ENCODE measurements at regions not wholly inside any gene's neighbourhood (a gene's known extent, or its start where the extent isn't known, plus 50 kb on each side); places are given as distances from the start of the nearest gene placed in this dataset.

DNA sequence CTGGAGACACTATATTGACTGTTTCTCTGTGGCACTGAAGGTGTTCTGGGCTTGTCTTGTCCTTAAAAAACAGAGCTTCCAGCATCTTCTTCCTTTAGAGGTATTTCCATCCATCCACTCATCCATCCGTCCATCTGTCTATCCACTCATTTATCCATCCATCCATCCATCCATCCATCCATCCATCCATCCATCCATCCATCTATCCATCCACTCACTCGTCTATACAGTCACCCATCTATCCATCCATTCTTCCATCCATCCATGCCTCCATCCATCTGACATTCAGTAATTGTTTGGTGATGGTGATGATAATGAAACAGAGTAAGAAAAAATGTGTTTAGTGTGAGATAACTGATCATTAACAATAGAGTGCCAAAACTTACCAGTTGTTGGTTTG lies 334.8 kb downstream of the NSG2 start:
- no peak for DNase-seq

GRCh38 chr5:174381241-174381640 lies 335.7 kb downstream of the NSG2 start:
- DNase-seq = no peak

- DNase-seq = no peak
Measured at GRCh38 chr5:174383210-174384167, 338.0 kb downstream of the NSG2 start.

GRCh38 chr5:174384509-174384947 lies 339.0 kb downstream of the NSG2 start:
- DNase-seq = no peak

GRCh38 chr5:174386306-174386705 lies 338.1 kb upstream of the MSX2 start:
- DNase-seq = no peak

GRCh38 chr5:174386846-174387245 lies 337.5 kb upstream of the MSX2 start:
- DNase-seq = no peak

- no peak for DNase-seq
Measured at GRCh38 chr5:174387448-174387847, 336.9 kb upstream of the MSX2 start.

- DNase-seq = no peak
Measured at GRCh38 chr5:174392892-174393291, 331.5 kb upstream of the MSX2 start.

DNA sequence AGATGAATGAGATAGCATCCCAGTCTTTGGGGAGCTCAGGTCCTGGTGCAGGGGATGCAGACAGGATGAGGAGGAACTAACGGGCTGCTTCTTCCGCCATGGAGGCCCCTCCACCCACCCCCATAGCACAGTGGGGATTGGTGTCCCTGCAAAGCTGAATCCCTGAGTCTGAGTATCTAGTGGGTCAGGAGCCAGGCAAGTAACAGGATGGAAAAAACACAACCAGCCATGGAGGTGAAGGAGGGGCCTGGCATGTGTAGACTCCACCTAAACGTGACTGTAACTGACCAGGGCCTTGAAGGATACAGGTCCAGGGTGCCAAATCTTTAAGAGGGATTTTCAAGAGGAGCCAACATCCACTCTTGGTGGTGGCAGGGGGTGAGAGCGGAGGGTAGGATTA lies 327.8 kb upstream of the MSX2 start:
- no peak for DNase-seq

GRCh38 chr5:174397206-174397605 lies 327.2 kb upstream of the MSX2 start:
- no peak for DNase-seq

GRCh38 chr5:174398171-174398570 lies 326.2 kb upstream of the MSX2 start:
- no peak for DNase-seq

- DNase-seq = no peak
Measured at GRCh38 chr5:174399411-174399810, 325.0 kb upstream of the MSX2 start.

DNA sequence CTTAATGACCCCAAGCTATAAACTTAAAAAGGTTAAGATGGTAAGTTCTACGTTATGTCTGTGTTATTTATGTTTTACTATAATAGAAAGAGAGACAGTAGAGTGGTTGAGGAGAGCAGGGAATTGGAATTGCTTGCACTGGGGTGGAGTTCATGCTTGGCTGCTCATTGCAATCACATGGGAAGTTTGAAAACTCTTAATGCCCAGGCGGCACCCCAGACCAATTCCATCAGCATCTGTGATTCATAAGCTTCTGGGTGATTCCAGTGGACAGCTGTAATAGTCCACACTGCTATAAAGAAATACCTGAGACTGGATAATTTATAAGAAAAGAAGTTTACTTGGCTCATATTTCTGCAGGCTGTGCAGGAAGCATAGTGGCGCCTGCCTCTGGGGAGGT lies 323.9 kb upstream of the MSX2 start:
- no peak for DNase-seq

- DNase-seq = no peak
Measured at GRCh38 chr5:174401793-174402192, 322.6 kb upstream of the MSX2 start.

DNA sequence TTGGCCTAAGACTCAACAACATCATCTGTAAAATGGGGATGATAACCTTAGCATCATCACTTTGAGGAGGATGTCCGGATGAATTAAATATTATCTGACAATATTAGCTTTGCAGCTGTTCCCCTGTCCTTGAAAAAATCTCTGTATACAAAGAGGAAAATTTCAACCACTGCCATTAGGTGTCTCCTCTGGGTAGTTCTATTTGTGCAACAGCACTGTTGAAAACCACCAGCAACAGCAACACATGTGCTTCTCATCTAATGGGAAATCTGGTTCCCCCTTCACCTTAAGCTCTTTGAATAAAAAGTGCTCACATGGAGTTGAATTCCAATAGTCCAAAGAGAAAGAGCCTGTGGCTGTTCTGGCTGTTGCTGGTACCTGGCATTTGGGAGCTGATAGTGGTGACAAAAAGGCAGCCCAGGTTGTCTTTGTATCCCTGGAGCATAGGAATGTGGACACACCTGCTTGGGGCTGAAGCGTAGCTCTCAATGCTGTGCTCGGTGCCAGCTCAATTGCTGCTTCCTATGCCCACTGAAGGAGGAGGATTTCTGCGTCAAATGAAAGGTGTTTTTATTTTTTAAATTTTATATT lies 322.1 kb upstream of the MSX2 start:
- no peak for DNase-seq

GRCh38 chr5:174404848-174405247 lies 319.5 kb upstream of the MSX2 start:
- no peak for DNase-seq

- DNase-seq = no peak
Measured at GRCh38 chr5:174409070-174409469, 315.3 kb upstream of the MSX2 start.

DNA sequence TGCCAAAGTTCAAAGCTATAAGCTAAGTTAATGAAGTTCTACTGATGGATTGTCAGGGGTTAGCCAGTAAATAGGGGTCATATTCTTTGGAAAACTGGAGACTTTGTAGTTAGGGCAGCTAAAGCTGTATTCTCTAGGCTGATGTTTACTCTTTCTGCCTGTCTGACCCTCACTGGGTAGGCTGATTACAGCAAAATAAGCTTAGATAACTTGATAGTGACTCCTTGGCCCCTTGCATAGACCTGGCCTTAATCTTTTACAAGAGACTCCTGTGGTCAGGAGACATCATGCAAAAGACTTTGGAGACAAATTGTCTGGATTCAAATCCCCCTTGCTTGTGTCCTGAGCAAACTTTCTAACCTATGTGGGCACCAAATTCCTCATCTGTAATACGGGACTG lies 314.4 kb upstream of the MSX2 start:
- DNase-seq = no peak

DNA sequence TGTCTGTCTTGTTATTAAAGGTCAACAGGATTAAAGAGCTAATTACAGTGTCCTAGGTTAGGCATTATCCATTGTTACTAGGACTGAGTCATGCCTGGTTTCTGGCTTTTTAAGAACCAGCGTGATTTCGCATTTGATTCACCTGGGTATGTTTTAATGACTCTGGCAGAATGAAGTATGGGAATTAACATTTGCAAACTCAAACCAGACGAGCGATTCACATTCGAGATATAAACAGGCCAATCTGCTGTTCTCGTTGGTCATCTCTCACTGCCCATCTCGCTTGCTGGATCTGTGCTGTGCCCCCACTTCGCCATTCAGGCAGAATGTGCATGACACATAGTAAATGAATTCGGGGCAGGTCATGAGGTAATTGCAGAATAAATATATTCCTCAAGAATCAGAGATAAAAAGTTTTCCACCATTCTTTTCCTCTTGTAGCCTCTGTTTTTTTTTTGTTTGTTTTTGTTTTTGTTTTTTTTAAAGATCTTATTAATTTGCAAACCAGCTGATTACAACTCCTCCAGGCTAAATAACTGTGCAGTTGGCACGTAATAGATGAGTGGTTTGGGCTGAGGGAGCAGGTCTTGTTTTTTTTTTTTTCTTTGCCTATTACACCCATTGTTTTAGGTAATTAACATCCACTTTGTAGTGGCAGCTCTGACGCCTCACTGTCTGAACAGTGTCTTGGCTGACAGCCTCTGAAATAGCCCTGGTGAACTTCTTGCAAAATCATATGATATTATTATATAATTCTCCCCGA lies 313.5 kb upstream of the MSX2 start:
- no peak for DNase-seq

- DNase-seq = no peak
Measured at GRCh38 chr5:174411479-174411819, 312.9 kb upstream of the MSX2 start.

- DNase-seq = no peak
Measured at GRCh38 chr5:174412374-174412773, 312.0 kb upstream of the MSX2 start.

- no peak for DNase-seq
Measured at GRCh38 chr5:174412941-174413340, 311.4 kb upstream of the MSX2 start.

DNA sequence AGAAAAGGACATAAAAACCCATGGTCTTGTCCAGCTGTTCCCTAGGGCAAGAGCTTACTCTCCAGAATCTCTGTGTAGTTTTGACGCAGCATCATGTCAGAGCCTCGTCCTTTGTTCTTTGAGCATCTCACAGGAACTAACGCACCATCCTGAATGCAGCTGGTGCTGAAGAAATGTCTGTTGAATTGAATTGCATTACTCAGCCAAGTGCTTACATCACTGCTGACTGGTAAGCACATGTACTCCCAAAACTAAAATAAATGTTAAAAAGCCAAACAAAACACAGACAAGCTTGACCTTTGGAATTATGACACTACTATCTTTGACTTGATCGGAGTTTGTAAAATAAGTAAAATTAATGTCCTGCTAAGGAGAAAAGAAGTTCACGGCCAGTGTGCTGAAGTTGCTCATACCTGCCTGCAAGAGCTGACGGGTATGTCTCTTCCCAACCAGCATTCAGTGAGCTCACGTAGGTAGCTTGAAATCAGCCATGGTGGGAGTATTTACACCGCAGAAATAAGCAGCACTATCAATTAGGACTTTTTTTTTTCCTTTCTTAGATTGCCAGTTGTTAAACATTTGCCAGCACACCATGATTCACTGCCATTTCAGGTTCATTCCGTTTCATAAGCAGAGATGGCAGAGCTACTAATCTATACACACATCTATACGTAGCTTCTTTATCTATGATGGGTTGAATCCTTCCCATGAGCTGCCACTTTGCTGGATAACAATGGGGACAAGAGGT lies 310.6 kb upstream of the MSX2 start:
- DNase-seq = no peak
